Natural killer cell (primary cell): ENCODE measurements at regions not wholly inside any gene's neighbourhood (a gene's known extent, or its start where the extent isn't known, plus 50 kb on each side); places are given as distances from the start of the nearest gene placed in this dataset.

Source experiments
- ATAC-seq, 3 donors: fragments of 150-1000 bp in 2 of 3; fragments of 200-7000 bp in 1 of 3; cut with Tn5 transposase; 1 replicate in 1 of 3; 2 replicates in 2 of 3; pipeline ENCODE4 v1.10.0; 2021; ENCODE audit warnings: mild to moderate bottlenecking in 2 of 3, moderate library complexity in 2 of 3
- DNase-seq, 2 donors: peaks; one replicate each; pipeline versions ENCODE4 v3.0.0 to v3.0.0-alpha.2; 2013 to 2021; ENCODE audit warnings: mixed read lengths in 1 of 2
- H3K27ac ChIP-seq: one replicate; pipeline ENCODE4 v1.5.1; 2013; ENCODE audit warnings: mild to moderate bottlenecking, low read length
- H3K27me3 ChIP-seq: one replicate; pipeline ENCODE4 v1.6.1; 2013; ENCODE audit warnings: low read length; ENCODE audit not compliant: control insufficient read depth, insufficient read depth
- H3K36me3 ChIP-seq: one replicate; pipeline ENCODE4 v1.6.1; 2013; ENCODE audit warnings: low read length; ENCODE audit not compliant: control insufficient read depth, insufficient read depth
- H3K4me1 ChIP-seq: one replicate; pipeline ENCODE4 v1.6.1; 2013; ENCODE audit warnings: low read length; ENCODE audit not compliant: control insufficient read depth, insufficient read depth
- H3K4me3 ChIP-seq: one replicate; pipeline ENCODE4 v1.5.1; 2013; ENCODE audit warnings: low read length
- H3K9me3 ChIP-seq: one replicate; pipeline ENCODE4 v1.6.1; 2013; ENCODE audit warnings: low read length; ENCODE audit not compliant: control insufficient read depth, insufficient read depth
- H3K27ac Mint-ChIP-seq, 2 donors: one replicate each; pipeline ENCODE4 v1.8.0; 2022; ENCODE audit warnings: mild to moderate bottlenecking in 2 of 2, mixed read lengths in 2 of 2, moderate library complexity in 1 of 2
- H3K27me3 Mint-ChIP-seq, 2 donors: one replicate each; pipeline ENCODE4 v1.8.0; 2022; ENCODE audit warnings: low read depth in 2 of 2, mixed read lengths in 2 of 2
- H3K36me3 Mint-ChIP-seq: one replicate; pipeline ENCODE4 v1.8.0; 2022; ENCODE audit warnings: mixed read lengths
- H3K4me1 Mint-ChIP-seq, 2 donors: one replicate each; pipeline ENCODE4 v1.8.0; 2022; ENCODE audit warnings: mixed read lengths in 2 of 2
- H3K4me3 Mint-ChIP-seq: one replicate; pipeline ENCODE4 v1.8.0; 2022; ENCODE audit warnings: mild to moderate bottlenecking, moderate library complexity, mixed read lengths
- H3K9me3 Mint-ChIP-seq, 2 donors: one replicate each; pipeline ENCODE4 v1.8.0; 2022; ENCODE audit warnings: mixed read lengths in 2 of 2
- WGBS: methylation state at CpG from one replicate; pipeline ENCODE4 v1.1.7; 2013; ENCODE audit warnings: missing lambda C conversion rate; ENCODE audit not compliant: insufficient coverage; 5-methylcytosine and 5-hydroxymethylcytosine counted together
- intact Hi-C: fragments of 100-400 bp; cut with micrococcal nuclease; formaldehyde crosslinking; loops from one replicate; pipeline ENCODE4 v1.14.2; 2022
- TF ChIP-seq, protein P1 (sequence below): fragments of 200-600 bp; IDR thresholded peaks from one replicate; pipeline ENCODE4 v1.8.0; 2022; ENCODE audit warnings: antibody characterized with exemption

DNA sequence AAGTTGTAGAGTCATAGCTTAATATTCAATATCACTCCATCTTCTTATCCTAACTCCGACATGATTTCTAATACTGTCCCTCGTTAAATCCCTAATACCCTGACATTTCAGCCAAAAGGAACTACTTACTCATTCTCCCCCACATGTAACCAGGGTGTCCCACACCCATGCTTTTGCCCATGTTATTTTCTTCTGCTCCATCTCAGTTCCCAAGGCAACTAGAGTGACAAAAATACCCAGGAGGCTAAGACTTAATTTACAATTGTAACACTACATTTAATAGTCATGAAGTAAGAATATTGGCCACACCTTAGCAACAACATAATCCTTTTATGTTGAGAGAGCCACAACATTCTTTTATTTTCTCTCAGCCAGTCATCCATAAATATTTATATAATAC lies 248.5 kb upstream of the TGFBR2 start:
- Mint-ChIP-seq H3K36me3 (no peaks in the 10 kb centered on the region), H3K9me3 (no peaks in the 10 kb centered on the region), H3K4me3 (no peak overlapping the region), H3K27ac (no peak overlapping the region), H3K27me3 (peaks cover 11 to 13% of the 10 kb centered on the region in 2 donors), H3K4me1 (peaks cover 28 to 29% of the 10 kb centered on the region in 2 donors)
- no peak overlapping the region for H3K27ac ChIP-seq
- ATAC-seq (no peak), DNase-seq (no peak)
- intact Hi-C loops = no loop called here
- 98% methylated on average over 2 of the region's 2 CpGs for WGBS
- peaks cover 21% of the 10 kb centered on the region for H3K4me1 ChIP-seq
- no peaks in the 10 kb centered on the region for H3K36me3 ChIP-seq
- H3K4me3 ChIP-seq = no peak overlapping the region
- TF ChIP-seq, protein P1, sequence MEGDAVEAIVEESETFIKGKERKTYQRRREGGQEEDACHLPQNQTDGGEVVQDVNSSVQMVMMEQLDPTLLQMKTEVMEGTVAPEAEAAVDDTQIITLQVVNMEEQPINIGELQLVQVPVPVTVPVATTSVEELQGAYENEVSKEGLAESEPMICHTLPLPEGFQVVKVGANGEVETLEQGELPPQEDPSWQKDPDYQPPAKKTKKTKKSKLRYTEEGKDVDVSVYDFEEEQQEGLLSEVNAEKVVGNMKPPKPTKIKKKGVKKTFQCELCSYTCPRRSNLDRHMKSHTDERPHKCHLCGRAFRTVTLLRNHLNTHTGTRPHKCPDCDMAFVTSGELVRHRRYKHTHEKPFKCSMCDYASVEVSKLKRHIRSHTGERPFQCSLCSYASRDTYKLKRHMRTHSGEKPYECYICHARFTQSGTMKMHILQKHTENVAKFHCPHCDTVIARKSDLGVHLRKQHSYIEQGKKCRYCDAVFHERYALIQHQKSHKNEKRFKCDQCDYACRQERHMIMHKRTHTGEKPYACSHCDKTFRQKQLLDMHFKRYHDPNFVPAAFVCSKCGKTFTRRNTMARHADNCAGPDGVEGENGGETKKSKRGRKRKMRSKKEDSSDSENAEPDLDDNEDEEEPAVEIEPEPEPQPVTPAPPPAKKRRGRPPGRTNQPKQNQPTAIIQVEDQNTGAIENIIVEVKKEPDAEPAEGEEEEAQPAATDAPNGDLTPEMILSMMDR = no peak
- no peaks in the 10 kb centered on the region for H3K9me3 ChIP-seq
- peaks cover 3% of the 10 kb centered on the region for H3K27me3 ChIP-seq

DNA sequence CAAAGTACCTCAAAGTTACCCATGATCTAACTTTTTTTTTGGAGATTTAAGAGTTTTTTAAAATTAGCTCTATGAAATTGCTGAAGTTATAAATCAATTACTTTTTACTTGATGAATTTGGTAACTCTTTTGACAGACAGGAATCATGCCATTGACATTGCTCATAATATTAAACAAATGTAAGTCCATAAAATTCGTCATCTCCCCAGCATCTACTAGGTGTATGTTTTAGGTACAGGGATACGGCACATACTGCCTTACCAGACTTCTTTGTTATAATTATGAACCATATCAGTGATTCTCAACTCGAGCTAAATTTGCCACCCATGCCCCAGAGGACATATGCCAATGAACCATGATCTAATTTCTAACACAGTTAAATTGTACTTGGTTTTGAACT lies 247.5 kb upstream of the TGFBR2 start:
- H3K9me3 Mint-ChIP-seq = no peaks in the 10 kb centered on the region
- Histone ChIP-seq H3K9me3 (no peaks in the 10 kb centered on the region), H3K27me3 (peaks cover 3% of the 10 kb centered on the region), H3K27ac (no peak overlapping the region), H3K4me3 (no peak overlapping the region), H3K4me1 (peaks cover 15% of the 10 kb centered on the region), H3K36me3 (no peaks in the 10 kb centered on the region)
- TF ChIP-seq, protein P1 = no peak
- DNase-seq = no peak
- intact Hi-C loops = no loop called here
- ATAC-seq = no peak
- peaks cover 20 to 21% of the 10 kb centered on the region in 2 donors for H3K4me1 Mint-ChIP-seq
- WGBS = 80% methylated on average over 1 of the region's 3 CpGs
- peaks cover 11 to 14% of the 10 kb centered on the region in 2 donors for H3K27me3 Mint-ChIP-seq
- no peak overlapping the region for H3K27ac Mint-ChIP-seq
- no peaks in the 10 kb centered on the region for H3K36me3 Mint-ChIP-seq
- no peak overlapping the region for H3K4me3 Mint-ChIP-seq

DNA sequence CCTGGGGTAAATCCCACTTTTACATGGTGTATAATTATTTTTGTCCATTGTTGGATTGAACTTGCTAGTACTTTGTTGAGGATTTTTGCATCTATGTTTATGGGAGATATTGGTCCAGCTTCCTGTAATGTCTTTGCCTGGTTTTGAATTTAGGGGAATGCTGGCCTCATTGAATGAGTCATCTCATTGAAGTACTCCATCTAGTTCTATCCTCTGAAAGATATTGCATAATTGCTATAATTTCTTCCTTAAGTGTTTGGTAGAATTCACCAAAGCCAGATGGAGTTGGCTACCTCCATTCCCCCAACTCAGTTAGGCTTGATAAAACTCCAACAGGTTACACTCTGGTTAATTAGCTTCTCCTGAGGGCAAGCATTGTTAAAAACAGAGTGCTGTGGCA lies 237.4 kb upstream of the TGFBR2 start:
- intact Hi-C loops = no loop called here
- no peak overlapping the region for H3K27ac Mint-ChIP-seq
- Histone ChIP-seq H3K4me1 (no peaks in the 10 kb centered on the region), H3K9me3 (no peaks in the 10 kb centered on the region), H3K27ac (no peak overlapping the region), H3K4me3 (no peak overlapping the region), H3K36me3 (no peaks in the 10 kb centered on the region), H3K27me3 (peaks cover 2% of the 10 kb centered on the region)
- no peak overlapping the region for H3K4me3 Mint-ChIP-seq
- TF ChIP-seq, protein P1 = no peak
- H3K36me3 Mint-ChIP-seq = peaks cover 9% of the 10 kb centered on the region
- H3K27me3 Mint-ChIP-seq = peaks cover 21 to 36% of the 10 kb centered on the region in 2 donors
- H3K9me3 Mint-ChIP-seq = no peaks in the 10 kb centered on the region
- no peaks in the 10 kb centered on the region for H3K4me1 Mint-ChIP-seq
- ATAC-seq (no peak), DNase-seq (no peak)

DNA sequence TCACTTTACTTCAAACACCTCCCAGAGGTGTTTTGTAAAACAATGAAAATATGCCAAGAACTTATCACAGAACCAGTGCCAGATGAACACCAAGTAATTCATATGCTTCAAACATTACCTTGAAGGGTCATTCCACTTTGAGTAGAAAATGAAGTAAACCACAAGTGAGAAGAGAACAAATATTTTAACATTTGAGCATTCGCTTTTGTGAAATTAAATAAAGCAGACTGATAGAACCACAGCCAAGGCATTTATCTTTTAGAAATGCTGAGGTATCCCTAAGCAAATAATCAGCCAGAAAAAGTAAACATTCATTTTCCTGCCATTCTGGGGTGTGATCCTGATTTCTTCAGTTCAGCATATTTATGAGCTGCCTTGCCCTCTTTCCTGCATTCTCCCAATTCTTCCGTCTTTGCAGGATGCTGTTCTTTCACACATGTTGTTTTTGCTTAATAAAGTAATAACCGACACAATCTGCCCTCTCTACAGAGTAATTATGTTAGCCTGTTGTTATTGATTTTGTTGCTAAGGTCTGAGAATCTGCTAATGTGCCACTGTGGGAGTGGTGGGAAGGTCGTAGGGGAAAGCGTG lies 235.6 kb upstream of the TGFBR2 start:
- peaks cover 2% of the 10 kb centered on the region for H3K27me3 ChIP-seq
- Mint-ChIP-seq H3K36me3 (peaks cover 9% of the 10 kb centered on the region), H3K27ac (no peak overlapping the region), H3K4me1 (no peaks in the 10 kb centered on the region), H3K4me3 (no peak overlapping the region), H3K9me3 (no peaks in the 10 kb centered on the region), H3K27me3 (peaks cover 28 to 50% of the 10 kb centered on the region in 2 donors)
- no peaks in the 10 kb centered on the region for H3K4me1 ChIP-seq
- intact Hi-C loops = no loop called here
- no peak for DNase-seq
- 96% methylated on average over 3 of the region's 5 CpGs for WGBS
- H3K36me3 ChIP-seq = no peaks in the 10 kb centered on the region
- TF ChIP-seq, protein P1 = no peak
- no peaks in the 10 kb centered on the region for H3K9me3 ChIP-seq
- H3K27ac ChIP-seq = no peak overlapping the region
- no peak for ATAC-seq
- H3K4me3 ChIP-seq = no peak overlapping the region
